ENCODE measurements at regions not wholly inside any gene's neighbourhood (a gene's known extent, or its start where the extent isn't known, plus 50 kb on each side); places are given as distances from the start of the nearest gene placed in this dataset.

- no peak for ATAC-seq
- no peak for DNase-seq
- Mint-ChIP-seq H3K27me3 (no peaks in the 10 kb centered on the region), H3K4me1 (no peaks in the 10 kb centered on the region), H3K36me3 (ENCODE audit: low read depth) (no peaks in the 10 kb centered on the region), H3K27ac (no peak overlapping the region), H3K4me3 (no peak overlapping the region)
- H3K9me3 ChIP-seq (ENCODE audit: control insufficient read depth, low read length, poor library complexity, severe bottlenecking) = no peaks in the 10 kb centered on the region
These were observed 417.2 kb downstream of the RAPGEF2 start for GRCh38 chr4:159520074-159520473.

GRCh38 chr4:159526172-159526571 is 423.3 kb downstream of the RAPGEF2 start:
- no peaks in the 10 kb centered on the region for H3K4me1 Mint-ChIP-seq
- H3K36me3 Mint-ChIP-seq (ENCODE audit: low read depth) = no peaks in the 10 kb centered on the region
- H3K4me3 Mint-ChIP-seq = no peak overlapping the region
- no peaks in the 10 kb centered on the region for H3K9me3 ChIP-seq (ENCODE audit: control insufficient read depth, low read length, poor library complexity, severe bottlenecking)
- no peak overlapping the region for H3K27ac Mint-ChIP-seq
- no peaks in the 10 kb centered on the region for H3K27me3 Mint-ChIP-seq
- DNase-seq = no peak
- no peak for ATAC-seq

GRCh38 chr4:159534655-159535054 is 431.8 kb downstream of the RAPGEF2 start:
- no peaks in the 10 kb centered on the region for H3K9me3 ChIP-seq (ENCODE audit: control insufficient read depth, low read length, poor library complexity, severe bottlenecking)
- Mint-ChIP-seq H3K27me3 (no peaks in the 10 kb centered on the region), H3K27ac (no peak overlapping the region), H3K36me3 (ENCODE audit: low read depth) (no peaks in the 10 kb centered on the region), H3K4me1 (no peaks in the 10 kb centered on the region), H3K4me3 (no peak overlapping the region)
- ATAC-seq = no peak
- no peak for DNase-seq

- no peak for ATAC-seq
- Mint-ChIP-seq H3K27ac (no peak overlapping the region), H3K4me3 (no peak overlapping the region), H3K4me1 (no peaks in the 10 kb centered on the region), H3K27me3 (no peaks in the 10 kb centered on the region), H3K36me3 (ENCODE audit: low read depth) (no peaks in the 10 kb centered on the region)
- no peaks in the 10 kb centered on the region for H3K9me3 ChIP-seq (ENCODE audit: control insufficient read depth, low read length, poor library complexity, severe bottlenecking)
- no peak for DNase-seq
These were observed 435.7 kb downstream of the RAPGEF2 start for GRCh38 chr4:159538556-159538955.

GRCh38 chr4:159540038-159540437 is 437.2 kb downstream of the RAPGEF2 start:
- Mint-ChIP-seq H3K36me3 (ENCODE audit: low read depth) (no peaks in the 10 kb centered on the region), H3K4me3 (no peak overlapping the region), H3K4me1 (no peaks in the 10 kb centered on the region), H3K27me3 (peaks cover 4% of the 10 kb centered on the region), H3K27ac (no peak overlapping the region)
- ATAC-seq (no peak), DNase-seq (no peak)
- H3K9me3 ChIP-seq (ENCODE audit: control insufficient read depth, low read length, poor library complexity, severe bottlenecking) = no peaks in the 10 kb centered on the region

GRCh38 chr4:159540501-159540900 is 437.6 kb downstream of the RAPGEF2 start:
- no peak for DNase-seq
- no peak for ATAC-seq
- H3K27ac Mint-ChIP-seq = no peak overlapping the region

GRCh38 chr4:159541143-159541542 is 438.3 kb downstream of the RAPGEF2 start:
- H3K27me3 Mint-ChIP-seq = peaks cover 4% of the 10 kb centered on the region
- no peaks in the 10 kb centered on the region for H3K4me1 Mint-ChIP-seq
- DNase-seq = no peak
- no peak overlapping the region for H3K4me3 Mint-ChIP-seq
- no peak overlapping the region for H3K27ac Mint-ChIP-seq
- no peaks in the 10 kb centered on the region for H3K36me3 Mint-ChIP-seq (ENCODE audit: low read depth)
- ATAC-seq = no peak
- H3K9me3 ChIP-seq (ENCODE audit: control insufficient read depth, low read length, poor library complexity, severe bottlenecking) = no peaks in the 10 kb centered on the region

More at GRCh38 chr4:159540501-159540900, 437.6 kb downstream of the RAPGEF2 start:
- no peaks in the 10 kb centered on the region for H3K4me1 Mint-ChIP-seq
- H3K36me3 Mint-ChIP-seq (ENCODE audit: low read depth) = no peaks in the 10 kb centered on the region
- H3K27me3 Mint-ChIP-seq = peaks cover 4% of the 10 kb centered on the region
- H3K9me3 ChIP-seq (ENCODE audit: control insufficient read depth, low read length, poor library complexity, severe bottlenecking) = no peaks in the 10 kb centered on the region
- no peak overlapping the region for H3K4me3 Mint-ChIP-seq

GRCh38 chr4:159542296-159542695 is 439.4 kb downstream of the RAPGEF2 start:
- H3K9me3 ChIP-seq (ENCODE audit: control insufficient read depth, low read length, poor library complexity, severe bottlenecking) = no peaks in the 10 kb centered on the region
- DNase-seq (no peak), ATAC-seq (no peak)
- H3K27ac Mint-ChIP-seq = no peak overlapping the region
- no peaks in the 10 kb centered on the region for H3K4me1 Mint-ChIP-seq
- peaks cover 4% of the 10 kb centered on the region for H3K27me3 Mint-ChIP-seq
- H3K4me3 Mint-ChIP-seq = no peak overlapping the region
- no peaks in the 10 kb centered on the region for H3K36me3 Mint-ChIP-seq (ENCODE audit: low read depth)

- Mint-ChIP-seq H3K4me3 (no peak overlapping the region), H3K4me1 (no peaks in the 10 kb centered on the region), H3K36me3 (ENCODE audit: low read depth) (no peaks in the 10 kb centered on the region), H3K27ac (no peak overlapping the region), H3K27me3 (peaks cover 4% of the 10 kb centered on the region)
- DNase-seq (no peak), ATAC-seq (no peak)
- no peaks in the 10 kb centered on the region for H3K9me3 ChIP-seq (ENCODE audit: control insufficient read depth, low read length, poor library complexity, severe bottlenecking)
These were observed 441.0 kb downstream of the RAPGEF2 start for GRCh38 chr4:159543831-159544230.

- Mint-ChIP-seq H3K27me3 (peaks cover 4% of the 10 kb centered on the region), H3K4me3 (no peak overlapping the region), H3K27ac (no peak overlapping the region), H3K36me3 (ENCODE audit: low read depth) (no peaks in the 10 kb centered on the region), H3K4me1 (no peaks in the 10 kb centered on the region)
- no peaks in the 10 kb centered on the region for H3K9me3 ChIP-seq (ENCODE audit: control insufficient read depth, low read length, poor library complexity, severe bottlenecking)
- ATAC-seq (no peak), DNase-seq (no peak)
These were observed 442.7 kb downstream of the RAPGEF2 start for GRCh38 chr4:159545556-159545955.

GRCh38 chr4:159547645-159548308 is 444.9 kb downstream of the RAPGEF2 start:
- Mint-ChIP-seq H3K27me3 (peaks cover 4% of the 10 kb centered on the region), H3K36me3 (ENCODE audit: low read depth) (no peaks in the 10 kb centered on the region), H3K27ac (no peak overlapping the region), H3K4me1 (no peaks in the 10 kb centered on the region), H3K4me3 (no peak overlapping the region)
- DNase-seq (no peak), ATAC-seq (no peak)
- H3K9me3 ChIP-seq (ENCODE audit: control insufficient read depth, low read length, poor library complexity, severe bottlenecking) = no peaks in the 10 kb centered on the region

GRCh38 chr4:159549098-159549518 is 446.2 kb downstream of the RAPGEF2 start:
- no peaks in the 10 kb centered on the region for H3K9me3 ChIP-seq (ENCODE audit: control insufficient read depth, low read length, poor library complexity, severe bottlenecking)
- Mint-ChIP-seq H3K4me3 (no peak overlapping the region), H3K36me3 (ENCODE audit: low read depth) (no peaks in the 10 kb centered on the region), H3K27ac (no peak overlapping the region), H3K4me1 (no peaks in the 10 kb centered on the region), H3K27me3 (peaks cover 3% of the 10 kb centered on the region)
- no peak for ATAC-seq
- no peak for DNase-seq

- H3K4me3 Mint-ChIP-seq = no peak overlapping the region
- no peak overlapping the region for H3K27ac Mint-ChIP-seq
- H3K4me1 Mint-ChIP-seq = no peaks in the 10 kb centered on the region
- H3K36me3 Mint-ChIP-seq (ENCODE audit: low read depth) = no peaks in the 10 kb centered on the region
- ATAC-seq (no peak), DNase-seq (no peak)
- no peaks in the 10 kb centered on the region for H3K9me3 ChIP-seq (ENCODE audit: control insufficient read depth, low read length, poor library complexity, severe bottlenecking)
- H3K27me3 Mint-ChIP-seq = no peaks in the 10 kb centered on the region
These were observed 448.4 kb downstream of the RAPGEF2 start for GRCh38 chr4:159551281-159551680.

- Mint-ChIP-seq H3K27ac (no peak overlapping the region), H3K4me1 (no peaks in the 10 kb centered on the region), H3K27me3 (no peaks in the 10 kb centered on the region), H3K4me3 (no peak overlapping the region), H3K36me3 (ENCODE audit: low read depth) (no peaks in the 10 kb centered on the region)
- DNase-seq (no peak), ATAC-seq (no peak)
- no peaks in the 10 kb centered on the region for H3K9me3 ChIP-seq (ENCODE audit: control insufficient read depth, low read length, poor library complexity, severe bottlenecking)
These were observed 450.3 kb downstream of the RAPGEF2 start for GRCh38 chr4:159552979-159553768.
